HG03097 (cell line): ENCODE measurements at regions not wholly inside any gene's neighbourhood (a gene's known extent, or its start where the extent isn't known, plus 50 kb on each side); places are given as distances from the start of the nearest gene placed in this dataset.
"Not testable (repeated sequence)": the region's sequence is repeated elsewhere in the genome, so short reads cannot be mapped to it uniquely, and the experiment has no call there.

Source experiments
- ATAC-seq: cut with Tn5 transposase; IDR thresholded peaks from one replicate; pipeline ENCODE4 v1.9.1; 2021; ENCODE audit not compliant: unreplicated experiment, low FRiP score

GRCh38 chr5:103755974-103756373 is 193.4 kb upstream of the NUDT12 start:
- ATAC-seq: no peak

GRCh38 chr5:103745353-103746065 is 182.9 kb upstream of the NUDT12 start:
- ATAC-seq: no peak

DNA sequence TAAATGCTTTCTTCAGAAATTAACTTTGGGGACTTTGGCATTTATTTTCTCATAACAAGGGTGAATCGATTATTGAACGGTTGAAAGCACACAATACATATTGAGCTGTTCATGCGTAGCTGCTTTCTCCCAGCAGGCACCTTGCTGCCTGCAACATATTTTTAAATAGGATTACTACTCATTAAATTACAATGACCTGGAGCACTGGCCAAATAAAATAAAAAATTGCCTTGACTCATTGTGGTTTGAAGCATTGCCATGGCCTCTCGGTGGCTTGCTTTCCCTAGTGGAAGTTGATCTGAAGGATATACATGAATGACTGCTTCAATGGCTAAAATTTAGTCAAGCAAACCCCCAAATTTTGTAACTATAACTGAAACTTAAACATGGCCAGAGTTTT is 181.6 kb upstream of the NUDT12 start:
- ATAC-seq: no peak

GRCh38 chr5:103743421-103743820 is 180.8 kb upstream of the NUDT12 start:
- no peak for ATAC-seq

GRCh38 chr5:103741984-103742383 is 179.4 kb upstream of the NUDT12 start:
- no peak for ATAC-seq

DNA sequence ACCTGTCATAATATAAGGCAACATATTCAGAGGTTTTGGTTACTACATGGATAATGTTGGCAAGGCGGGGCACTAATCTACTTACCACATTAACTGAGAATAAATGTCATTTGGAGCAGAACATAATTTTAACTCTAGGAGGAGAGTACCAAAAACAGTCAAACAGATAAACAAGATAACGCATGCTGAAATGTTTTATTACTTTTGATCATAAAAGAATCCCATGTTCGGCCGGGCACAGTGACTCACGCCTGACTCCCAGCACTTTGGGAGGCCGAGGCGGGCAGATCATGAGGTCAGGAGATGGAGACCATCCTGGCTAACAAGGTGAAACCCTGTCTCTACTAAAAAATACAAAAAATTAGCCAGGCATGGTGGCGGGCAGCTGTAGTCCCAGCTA is 173.8 kb upstream of the NUDT12 start:
- not testable (repeated sequence) for ATAC-seq

GRCh38 chr5:103724271-103724670 is 161.7 kb upstream of the NUDT12 start:
- ATAC-seq: no peak

- no peak for ATAC-seq
Observed at GRCh38 chr5:103721183-103721582, 158.6 kb upstream of the NUDT12 start.

GRCh38 chr5:103718108-103718507 is 155.5 kb upstream of the NUDT12 start:
- no peak for ATAC-seq

GRCh38 chr5:103708601-103709000 is 146.0 kb upstream of the NUDT12 start:
- ATAC-seq: no peak

DNA sequence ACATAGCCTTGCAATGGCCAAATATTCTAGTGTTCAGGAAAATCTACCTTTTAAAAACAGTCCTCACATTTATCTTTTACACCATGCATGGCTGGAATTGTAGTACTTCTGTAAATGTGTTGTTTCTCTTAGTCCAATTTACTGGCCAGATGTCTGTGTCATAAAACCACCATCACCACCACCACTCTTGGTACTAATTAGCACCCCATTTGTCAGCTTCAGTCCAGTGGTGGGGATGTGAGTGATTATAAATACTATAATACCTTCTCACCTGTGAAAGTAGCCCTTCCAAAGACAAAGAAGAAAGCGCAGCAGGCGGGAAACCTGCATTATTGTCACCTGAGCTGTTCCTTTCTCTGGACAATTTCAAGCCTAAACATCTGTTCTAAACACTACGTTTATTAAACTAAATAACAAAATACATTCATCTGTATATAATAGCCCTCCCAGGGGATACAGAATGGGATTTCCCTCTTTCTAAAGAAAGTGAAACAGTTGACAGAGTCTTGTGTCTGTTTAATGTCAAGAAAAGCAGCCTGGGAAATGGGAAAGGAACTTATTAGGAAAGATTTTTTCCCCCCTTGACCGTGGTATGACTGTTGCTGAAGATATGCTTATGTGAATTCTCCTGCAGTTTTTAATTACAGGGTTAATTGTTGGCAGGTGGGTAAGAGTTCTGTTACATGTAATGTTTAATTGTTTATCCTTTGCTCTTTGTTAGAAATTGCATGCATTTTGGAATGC is 144.5 kb upstream of the NUDT12 start:
- ATAC-seq: no peak

DNA sequence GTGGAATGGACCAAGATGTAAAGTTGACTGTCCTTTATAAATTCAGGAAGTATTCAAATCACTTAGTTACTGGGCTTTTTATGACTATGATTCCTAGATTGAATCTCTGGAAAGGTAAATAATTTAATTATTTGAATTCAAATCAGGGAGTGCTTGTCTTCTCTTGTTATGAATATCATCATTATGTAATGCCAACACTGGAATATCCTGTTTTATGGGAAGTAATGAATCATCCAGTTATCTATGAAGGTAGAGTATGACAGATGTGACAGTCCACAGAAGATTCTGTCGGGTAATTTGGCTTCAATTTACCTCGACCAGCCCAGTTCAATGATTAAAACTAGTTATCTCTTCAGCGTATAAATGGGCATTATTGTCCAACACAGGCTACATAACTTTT is 141.0 kb upstream of the NUDT12 start:
- ATAC-seq: no peak

GRCh38 chr5:103693517-103693916 is 130.9 kb upstream of the NUDT12 start:
- no peak for ATAC-seq

- no peak for ATAC-seq
Observed at GRCh38 chr5:103690676-103691075, 128.1 kb upstream of the NUDT12 start.

DNA sequence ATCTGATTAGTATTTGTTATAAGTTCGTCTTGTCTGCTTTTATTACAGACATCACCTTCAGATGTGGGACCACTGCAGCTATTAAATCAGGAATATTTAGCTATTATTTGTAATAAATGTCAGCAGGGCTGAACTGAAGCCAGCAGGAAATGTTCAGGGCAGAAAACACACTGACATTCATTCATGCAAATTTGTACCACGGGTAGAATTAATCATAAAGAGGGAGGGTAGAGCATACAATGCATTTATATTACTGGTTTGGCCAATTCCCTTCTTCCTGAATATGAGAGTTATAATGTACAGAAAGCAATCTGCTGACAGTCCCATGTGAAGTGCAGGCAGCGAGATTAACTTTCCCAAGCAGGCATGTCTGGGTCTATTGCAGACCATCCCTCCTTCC is 117.3 kb upstream of the NUDT12 start:
- no peak for ATAC-seq

- not testable (repeated sequence) for ATAC-seq
Observed at GRCh38 chr5:103676198-103676597, 113.6 kb upstream of the NUDT12 start.

DNA sequence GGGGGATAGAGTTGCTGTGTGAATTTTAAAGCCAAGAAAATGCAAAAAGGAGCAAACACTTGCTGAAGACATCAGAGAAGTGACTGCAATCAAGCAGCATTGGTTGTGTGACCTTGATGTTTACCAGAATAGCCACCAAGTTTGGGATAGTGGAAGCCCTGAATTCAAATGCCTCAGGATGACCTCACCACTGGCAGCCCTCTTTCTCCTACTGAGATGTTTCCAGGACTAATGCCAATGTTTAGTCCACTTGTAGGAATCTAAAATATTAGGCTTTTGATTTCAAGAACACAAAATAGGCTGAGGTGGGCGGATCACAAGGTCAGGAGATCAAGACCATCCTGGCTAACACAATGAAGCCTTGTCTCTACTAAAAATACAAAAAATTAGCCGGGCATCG is 112.2 kb upstream of the NUDT12 start:
- ATAC-seq: no peak

GRCh38 chr5:103674251-103674650 is 111.7 kb upstream of the NUDT12 start:
- ATAC-seq: no peak

DNA sequence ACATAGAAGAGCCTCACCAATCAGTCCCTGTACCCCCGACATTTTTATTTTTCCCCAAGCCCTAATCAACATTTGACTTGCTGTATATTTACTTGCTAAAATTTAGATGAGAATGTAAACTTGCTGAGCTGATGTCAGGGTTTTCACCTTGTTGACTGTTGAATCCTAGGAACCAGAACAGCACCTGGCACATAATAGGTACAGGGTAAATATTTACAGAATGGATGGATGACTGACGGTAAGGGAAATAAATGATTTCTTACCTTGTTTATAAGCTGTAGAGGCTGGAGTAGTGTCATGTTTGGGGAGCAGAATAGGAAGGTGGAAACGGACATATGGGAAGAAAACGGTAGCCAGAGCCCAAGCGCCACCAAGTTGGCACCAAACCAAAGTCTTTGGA is 107.0 kb upstream of the NUDT12 start:
- ATAC-seq: no peak

- no peak for ATAC-seq
Observed at GRCh38 chr5:103668281-103668680, 105.7 kb upstream of the NUDT12 start.

GRCh38 chr5:103667068-103667467 is 104.5 kb upstream of the NUDT12 start:
- ATAC-seq: no peak

DNA sequence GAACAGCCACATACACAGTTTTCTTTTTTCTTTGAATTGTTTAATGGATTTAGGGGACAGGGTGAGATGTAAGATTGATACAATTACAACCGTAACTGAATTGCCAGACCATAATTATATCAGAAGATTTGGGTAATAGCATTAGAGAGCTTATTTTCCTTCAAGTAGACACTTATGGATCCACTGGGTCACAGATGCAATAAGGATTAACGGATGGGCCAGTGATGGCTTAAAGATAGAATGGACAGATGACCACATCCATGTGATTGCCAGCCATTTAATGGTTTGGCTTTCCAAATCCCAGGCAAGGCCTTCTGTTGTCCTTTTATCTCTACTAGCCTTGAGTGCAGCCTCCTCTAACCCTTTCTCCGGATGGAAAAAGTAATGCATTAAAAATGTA is 94.7 kb upstream of the NUDT12 start:
- no peak for ATAC-seq
